HG03354 (cell line): ENCODE measurements at regions not wholly inside any gene's neighbourhood (a gene's known extent, or its start where the extent isn't known, plus 50 kb on each side); places are given as distances from the start of the nearest gene placed in this dataset.
"Not testable (repeated sequence)": the region's sequence is repeated elsewhere in the genome, so short reads cannot be mapped to it uniquely, and the experiment has no call there.

Experiments
- ATAC-seq: cut with Tn5 transposase; IDR thresholded peaks from one replicate; pipeline ENCODE4 v1.9.1; 2021; ENCODE audit warnings: mild to moderate bottlenecking; ENCODE audit not compliant: unreplicated experiment, poor library complexity, severe bottlenecking

GRCh38 chr2:138066139-138066806, 102.0 kb downstream of the HNMT start:
- no peak for ATAC-seq

GRCh38 chr2:138066841-138067240, 102.6 kb downstream of the HNMT start:
- no peak for ATAC-seq

- ATAC-seq: not testable (repeated sequence)
Observed at GRCh38 chr2:138068669-138069068, 104.4 kb downstream of the HNMT start.

GRCh38 chr2:138071042-138071719, 106.9 kb downstream of the HNMT start:
- not testable (repeated sequence) for ATAC-seq

GRCh38 chr2:138071720-138072719, 107.7 kb downstream of the HNMT start:
- no peak for ATAC-seq

- ATAC-seq: no peak
Observed at GRCh38 chr2:138078153-138078552, 113.9 kb downstream of the HNMT start.

GRCh38 chr2:138079976-138080375, 115.7 kb downstream of the HNMT start:
- no peak for ATAC-seq

GRCh38 chr2:138081225-138082073, 117.2 kb downstream of the HNMT start:
- ATAC-seq: no peak

GRCh38 chr2:138084206-138084605, 119.9 kb downstream of the HNMT start:
- ATAC-seq: no peak

- not testable (repeated sequence) for ATAC-seq
Observed at GRCh38 chr2:138085441-138085840, 121.2 kb downstream of the HNMT start.

- no peak for ATAC-seq
Observed at GRCh38 chr2:138086576-138086975, 122.3 kb downstream of the HNMT start.

GRCh38 chr2:138087751-138088593, 123.7 kb downstream of the HNMT start:
- no peak for ATAC-seq

GRCh38 chr2:138090330-138090729, 126.1 kb downstream of the HNMT start:
- ATAC-seq: peak; percentile 86

GRCh38 chr2:138093455-138093854, 129.2 kb downstream of the HNMT start:
- ATAC-seq: no peak

- ATAC-seq: no peak
Observed at GRCh38 chr2:138094031-138094430, 129.8 kb downstream of the HNMT start.

GRCh38 chr2:138095336-138095735, 131.1 kb downstream of the HNMT start:
- ATAC-seq: no peak

GRCh38 chr2:138099288-138099687, 135.0 kb downstream of the HNMT start:
- not testable (repeated sequence) for ATAC-seq

GRCh38 chr2:138101718-138102117, 137.4 kb downstream of the HNMT start:
- no peak for ATAC-seq

GRCh38 chr2:138102664-138103063, 138.4 kb downstream of the HNMT start:
- ATAC-seq: no peak
